HG03558 (cell line): ENCODE measurements at regions not wholly inside any gene's neighbourhood (a gene's known extent, or its start where the extent isn't known, plus 50 kb on each side); places are given as distances from the start of the nearest gene placed in this dataset.

Source experiments
- ATAC-seq: cut with Tn5 transposase; IDR thresholded peaks from one replicate; pipeline ENCODE4 v1.9.1; 2021; ENCODE audit warnings: moderate number of reproducible peaks; ENCODE audit not compliant: unreplicated experiment; ENCODE audit errors: extremely low read depth

GRCh38 chr18:46290440-46291020, 186.3 kb downstream of the HAUS1 start:
- ATAC-seq: no peak

- no peak for ATAC-seq
These were observed 187.0 kb downstream of the HAUS1 start for GRCh38 chr18:46291149-46291548.

GRCh38 chr18:46293742-46294181, 189.6 kb downstream of the HAUS1 start:
- ATAC-seq: no peak

GRCh38 chr18:46294318-46294717, 190.1 kb downstream of the HAUS1 start:
- no peak for ATAC-seq

GRCh38 chr18:46294751-46295150, 190.6 kb downstream of the HAUS1 start:
- ATAC-seq: no peak

- ATAC-seq: no peak
These were observed 191.2 kb downstream of the HAUS1 start for GRCh38 chr18:46295416-46295815.

- no peak for ATAC-seq
These were observed 192.5 kb downstream of the HAUS1 start for GRCh38 chr18:46296656-46297055.

GRCh38 chr18:46297124-46297523, 192.9 kb downstream of the HAUS1 start:
- ATAC-seq: no peak

- ATAC-seq: no peak
These were observed 193.4 kb downstream of the HAUS1 start for GRCh38 chr18:46297621-46298020.

GRCh38 chr18:46298511-46298910, 194.3 kb downstream of the HAUS1 start:
- ATAC-seq: no peak

- no peak for ATAC-seq
These were observed 195.4 kb downstream of the HAUS1 start for GRCh38 chr18:46299465-46300008.

GRCh38 chr18:46301081-46301480, 196.9 kb downstream of the HAUS1 start:
- ATAC-seq: no peak

GRCh38 chr18:46301571-46301970, 197.4 kb downstream of the HAUS1 start:
- ATAC-seq: no peak

GRCh38 chr18:46302528-46303485, 198.6 kb downstream of the HAUS1 start:
- no peak for ATAC-seq

- ATAC-seq: no peak
These were observed 206.1 kb downstream of the HAUS1 start for GRCh38 chr18:46310258-46310657.

- ATAC-seq: no peak
These were observed 206.6 kb downstream of the HAUS1 start for GRCh38 chr18:46310675-46311345.

- ATAC-seq: no peak
These were observed 207.3 kb downstream of the HAUS1 start for GRCh38 chr18:46311491-46311890.

- ATAC-seq: no peak
These were observed 208.0 kb downstream of the HAUS1 start for GRCh38 chr18:46312221-46312620.

GRCh38 chr18:46313521-46313920, 209.3 kb downstream of the HAUS1 start:
- no peak for ATAC-seq

- no peak for ATAC-seq
These were observed 209.8 kb downstream of the HAUS1 start for GRCh38 chr18:46314011-46314410.

GRCh38 chr18:46315161-46315560, 211.0 kb downstream of the HAUS1 start:
- no peak for ATAC-seq
